IPS-18a (cell line): ENCODE measurements at regions not wholly inside any gene's neighbourhood (a gene's known extent, or its start where the extent isn't known, plus 50 kb on each side); places are given as distances from the start of the nearest gene placed in this dataset.

Experiments used
- H3K27ac ChIP-seq: one replicate; pipeline ENCODE4 v1.5.1; 2013; ENCODE audit warnings: low read length
- H3K27me3 ChIP-seq: one replicate; pipeline ENCODE4 v1.6.1; 2013; ENCODE audit warnings: mild to moderate bottlenecking, low read length; ENCODE audit not compliant: control insufficient read depth, insufficient read depth
- H3K36me3 ChIP-seq: one replicate; pipeline ENCODE4 v1.6.1; 2013; ENCODE audit warnings: low read depth, low read length; ENCODE audit not compliant: control insufficient read depth
- H3K4me1 ChIP-seq: one replicate; pipeline ENCODE4 v1.6.1; 2013; ENCODE audit warnings: low read depth, low read length; ENCODE audit not compliant: control insufficient read depth
- H3K4me3 ChIP-seq: one replicate; pipeline ENCODE4 v1.5.1; 2013; ENCODE audit warnings: low read length
- H3K9ac ChIP-seq: one replicate; pipeline ENCODE4 v1.6.1; 2013; ENCODE audit warnings: mild to moderate bottlenecking, low read length, moderate library complexity
- H3K9me3 ChIP-seq: one replicate; pipeline ENCODE4 v1.6.1; 2013; ENCODE audit warnings: low read depth, low read length; ENCODE audit not compliant: control insufficient read depth

DNA sequence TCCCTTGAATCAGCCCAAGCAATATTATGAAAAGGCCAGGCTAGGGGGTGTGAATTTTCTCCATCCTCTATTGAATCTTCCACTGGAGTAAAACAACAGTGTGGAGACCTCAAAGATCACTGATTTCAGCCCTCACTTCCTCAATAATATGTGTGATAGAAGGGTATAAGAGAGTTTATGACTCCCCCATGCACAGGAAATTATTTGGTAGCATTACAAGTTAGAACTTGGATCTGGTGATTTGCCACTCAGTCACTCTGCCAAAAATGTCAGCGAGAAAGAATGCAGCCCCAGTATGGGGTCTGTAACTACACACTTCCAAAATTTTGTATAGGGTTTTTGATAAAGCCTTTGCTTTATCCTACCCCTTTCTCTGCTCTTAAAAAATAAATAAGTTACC, 81.0 kb upstream of the KCNMB2 start:
- H3K27ac ChIP-seq = no peak overlapping the region
- no peaks in the 10 kb centered on the region for H3K36me3 ChIP-seq

DNA sequence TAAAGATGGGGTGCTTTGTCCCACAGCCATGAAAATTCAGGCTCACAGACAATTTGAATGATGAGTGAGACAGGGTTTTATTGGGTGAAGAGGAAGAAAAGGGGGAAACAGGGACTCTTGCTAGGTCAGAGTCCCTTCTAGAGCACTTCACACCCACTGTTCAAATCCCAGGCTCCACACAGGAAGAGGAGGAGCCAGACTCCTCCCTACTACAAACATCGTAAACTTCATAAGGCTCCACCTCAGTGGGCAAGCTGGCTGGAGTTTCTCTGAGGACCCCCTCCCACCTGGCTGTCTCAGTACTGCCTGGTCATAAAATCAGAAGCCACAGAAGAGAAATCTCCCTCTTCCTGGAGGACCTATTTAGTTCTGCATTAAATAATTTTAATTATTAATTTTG, 80.3 kb upstream of the KCNMB2 start:
- Histone ChIP-seq H3K36me3 (no peaks in the 10 kb centered on the region), H3K4me1 (no peaks in the 10 kb centered on the region)

More for the DNA sequence above, 81.0 kb upstream of the KCNMB2 start:
- H3K4me1 ChIP-seq = no peaks in the 10 kb centered on the region
- no peak overlapping the region for H3K9ac ChIP-seq
- no peak overlapping the region for H3K4me3 ChIP-seq
- no peaks in the 10 kb centered on the region for H3K9me3 ChIP-seq
- no peaks in the 10 kb centered on the region for H3K27me3 ChIP-seq

DNA sequence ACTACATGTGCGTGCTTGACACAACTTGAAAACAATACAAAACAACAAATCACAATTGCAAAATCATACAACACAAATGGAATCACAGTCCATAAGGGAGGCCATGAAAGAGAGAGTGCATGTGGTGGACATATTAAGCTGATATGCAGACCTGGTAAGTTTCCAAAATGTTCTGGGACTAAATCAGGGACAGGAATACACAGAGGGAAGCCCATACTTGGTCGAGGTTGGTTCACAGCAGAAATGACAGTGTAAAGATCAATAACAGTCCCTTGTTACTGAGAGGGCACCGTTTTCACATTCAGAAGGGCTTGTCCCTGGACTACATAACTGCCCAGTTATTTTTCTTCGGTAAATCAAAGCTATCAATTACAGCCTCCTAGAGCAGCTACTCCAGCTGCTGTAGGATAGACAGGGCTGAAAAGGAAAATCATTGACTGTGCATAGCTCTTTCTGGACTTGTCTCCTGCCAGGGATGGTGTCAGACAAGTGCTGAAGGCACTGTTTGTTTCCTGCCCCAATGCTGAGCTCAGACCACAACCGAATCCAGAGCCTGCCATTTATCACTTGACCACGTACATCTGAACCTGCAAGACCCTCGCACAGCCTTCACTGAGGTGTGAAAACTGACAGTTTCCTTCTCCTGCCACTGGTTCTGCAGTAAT, 79.5 kb upstream of the KCNMB2 start:
- no peaks in the 10 kb centered on the region for H3K9me3 ChIP-seq
- no peak overlapping the region for H3K4me3 ChIP-seq
- H3K27me3 ChIP-seq = no peaks in the 10 kb centered on the region
- H3K27ac ChIP-seq = no peak overlapping the region
- H3K4me1 ChIP-seq = no peaks in the 10 kb centered on the region
- H3K36me3 ChIP-seq = no peaks in the 10 kb centered on the region
- no peak overlapping the region for H3K9ac ChIP-seq

More for the DNA sequence above, 80.3 kb upstream of the KCNMB2 start:
- no peak overlapping the region for H3K9ac ChIP-seq
- H3K4me3 ChIP-seq = no peak overlapping the region
- no peak overlapping the region for H3K27ac ChIP-seq
- H3K9me3 ChIP-seq = no peaks in the 10 kb centered on the region
- H3K27me3 ChIP-seq = no peaks in the 10 kb centered on the region

DNA sequence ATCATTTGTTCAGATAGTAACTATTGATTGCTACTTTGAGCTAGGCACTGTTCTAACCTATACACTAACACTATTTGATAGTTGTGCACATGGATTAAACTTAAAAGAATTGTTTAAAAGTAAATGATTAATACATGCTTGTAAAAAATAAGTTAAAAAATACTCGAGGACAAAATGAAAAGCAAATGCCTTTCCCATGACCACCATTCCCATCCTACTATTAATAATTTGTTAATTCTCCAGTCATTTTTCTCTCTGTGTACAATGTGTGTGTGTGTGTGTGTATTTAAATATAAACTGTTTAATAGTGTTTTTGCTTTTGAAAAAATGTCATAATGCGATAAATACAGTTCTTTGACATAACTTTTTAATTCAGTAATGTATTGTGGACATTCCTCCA, 78.7 kb upstream of the KCNMB2 start:
- no peaks in the 10 kb centered on the region for H3K9me3 ChIP-seq
- no peaks in the 10 kb centered on the region for H3K27me3 ChIP-seq
- H3K4me1 ChIP-seq = no peaks in the 10 kb centered on the region
- H3K4me3 ChIP-seq = no peak overlapping the region
- no peak overlapping the region for H3K27ac ChIP-seq
- no peaks in the 10 kb centered on the region for H3K36me3 ChIP-seq
- no peak overlapping the region for H3K9ac ChIP-seq

DNA sequence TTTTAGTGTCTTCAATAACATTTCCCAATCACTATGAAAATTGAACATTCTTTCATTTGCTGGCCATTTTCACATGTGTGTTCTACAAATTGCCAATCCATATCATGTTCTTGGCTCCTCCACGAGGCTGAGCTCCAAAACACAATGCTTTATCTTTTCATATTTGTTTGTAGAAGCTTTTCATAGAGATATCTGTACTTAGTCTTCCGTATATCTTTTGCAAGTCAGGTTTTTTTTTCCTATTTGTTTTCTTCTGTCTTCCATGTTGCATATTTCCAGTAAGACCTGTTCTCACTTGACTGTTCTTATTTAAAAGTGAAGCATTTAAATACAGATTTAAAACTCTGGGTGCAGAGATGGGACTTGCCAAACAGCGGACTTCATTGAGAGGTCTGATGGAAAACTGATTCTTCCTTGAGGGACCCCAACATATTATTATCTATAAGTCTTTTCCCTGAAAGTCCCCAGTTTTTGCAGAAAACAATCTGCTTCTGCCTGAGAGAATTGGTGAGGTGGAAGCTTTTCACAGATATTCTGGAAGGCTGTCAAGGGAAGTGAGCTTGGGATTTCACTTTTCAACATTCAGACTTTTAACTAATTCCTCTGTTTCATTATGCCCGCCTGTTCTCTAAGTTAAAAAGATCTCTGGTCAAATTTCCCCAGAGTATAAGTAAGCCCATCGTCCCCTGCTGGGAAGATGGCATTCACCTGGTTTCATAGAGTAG, 77.8 kb upstream of the KCNMB2 start:
- Histone ChIP-seq H3K36me3 (no peaks in the 10 kb centered on the region), H3K9ac (no peak overlapping the region)

DNA sequence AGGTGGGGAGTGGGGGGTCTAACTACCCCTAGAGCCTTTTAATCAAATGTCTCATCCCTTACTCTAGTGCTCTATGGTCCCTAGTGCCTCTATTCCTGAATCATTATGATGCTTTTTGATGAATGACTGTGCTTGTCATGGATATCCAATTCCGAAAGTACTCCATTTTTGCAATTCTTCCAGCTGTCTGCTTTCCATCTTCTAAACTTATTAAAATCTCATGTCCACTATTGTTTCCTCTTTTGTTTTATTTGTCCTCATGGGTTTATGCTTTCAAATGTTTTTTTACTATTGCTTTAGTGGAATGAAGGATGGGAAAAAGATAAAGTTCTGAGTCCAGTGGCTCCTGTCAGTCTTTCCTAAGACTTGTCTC, 77.2 kb upstream of the KCNMB2 start:
- H3K9ac ChIP-seq = no peak overlapping the region
- no peak overlapping the region for H3K4me3 ChIP-seq
- no peaks in the 10 kb centered on the region for H3K4me1 ChIP-seq
- no peak overlapping the region for H3K27ac ChIP-seq
- H3K36me3 ChIP-seq = no peaks in the 10 kb centered on the region
- H3K27me3 ChIP-seq = no peaks in the 10 kb centered on the region
- no peaks in the 10 kb centered on the region for H3K9me3 ChIP-seq

More for the DNA sequence above, 77.8 kb upstream of the KCNMB2 start:
- H3K4me1 ChIP-seq = no peaks in the 10 kb centered on the region
- no peak overlapping the region for H3K27ac ChIP-seq
- no peaks in the 10 kb centered on the region for H3K9me3 ChIP-seq
- no peaks in the 10 kb centered on the region for H3K27me3 ChIP-seq
- H3K4me3 ChIP-seq = no peak overlapping the region

DNA sequence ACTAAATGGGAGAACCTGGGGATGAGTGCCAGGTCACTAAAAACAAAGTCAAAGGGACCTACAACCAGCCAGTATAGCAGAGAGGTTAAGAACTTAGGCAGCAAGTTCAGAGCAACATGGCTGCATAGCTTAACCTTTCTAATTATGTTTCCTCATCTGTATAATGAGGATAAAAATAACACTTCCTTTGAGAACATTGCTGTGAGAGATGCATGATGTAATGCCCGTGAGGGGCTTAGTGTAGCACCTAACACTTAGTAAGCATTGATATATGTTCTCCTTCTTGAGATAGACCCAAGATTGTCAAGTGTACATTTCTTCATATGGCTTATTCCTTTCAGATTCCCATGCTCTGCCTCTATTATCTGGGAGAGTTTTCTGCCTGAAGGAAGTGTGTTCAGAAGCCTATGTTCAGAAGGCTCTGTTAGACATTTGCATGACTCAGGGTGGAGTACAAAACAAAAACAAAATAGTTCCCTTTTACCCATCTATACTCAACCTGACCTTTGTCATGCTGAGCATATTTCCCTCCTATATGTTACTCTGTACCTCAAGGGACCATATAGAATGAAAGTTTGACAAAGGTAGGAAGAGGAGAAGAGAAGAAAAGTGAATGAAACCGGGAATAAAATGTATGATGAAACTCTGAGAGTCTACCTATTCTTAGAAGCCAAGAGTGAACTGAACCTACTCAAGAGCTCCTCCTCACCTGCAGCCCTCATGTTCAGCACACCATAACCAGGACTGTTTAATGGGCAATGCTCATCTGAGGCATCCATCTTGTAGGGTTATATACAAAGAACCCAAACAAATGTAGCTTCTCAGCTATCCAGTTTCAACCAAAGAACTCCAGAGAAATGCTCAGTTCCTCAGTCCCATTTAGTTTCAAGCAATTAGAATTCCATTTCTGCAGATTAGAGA, 70.7 kb upstream of the KCNMB2 start:
- no peaks in the 10 kb centered on the region for H3K27me3 ChIP-seq
- no peak overlapping the region for H3K4me3 ChIP-seq
- H3K9ac ChIP-seq = no peak overlapping the region
- no peak overlapping the region for H3K27ac ChIP-seq
- no peaks in the 10 kb centered on the region for H3K4me1 ChIP-seq
- H3K36me3 ChIP-seq = no peaks in the 10 kb centered on the region
- H3K9me3 ChIP-seq = no peaks in the 10 kb centered on the region

DNA sequence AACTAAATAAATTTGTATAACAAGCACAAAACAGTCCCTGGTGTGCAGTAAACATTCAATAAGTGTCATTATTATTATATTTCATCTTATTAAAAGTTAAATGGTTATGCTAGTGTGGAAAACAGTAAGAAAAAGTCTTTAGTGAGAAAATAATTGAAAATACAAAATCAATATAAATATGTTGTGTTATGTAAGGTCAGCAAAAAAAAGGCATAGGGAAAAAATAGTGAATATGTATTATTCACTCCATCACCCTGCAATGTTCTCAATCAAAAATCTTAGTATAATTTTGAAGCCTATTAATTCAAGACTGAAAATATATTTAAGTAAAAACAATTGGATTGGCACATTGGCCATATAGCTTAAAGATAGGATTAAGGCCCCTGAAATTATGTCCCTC, 63.3 kb upstream of the KCNMB2 start:
- H3K4me1 ChIP-seq = no peaks in the 10 kb centered on the region
- H3K9me3 ChIP-seq = no peaks in the 10 kb centered on the region
- no peak overlapping the region for H3K27ac ChIP-seq
- H3K36me3 ChIP-seq = no peaks in the 10 kb centered on the region
- H3K4me3 ChIP-seq = no peak overlapping the region
- no peak overlapping the region for H3K9ac ChIP-seq
- H3K27me3 ChIP-seq = no peaks in the 10 kb centered on the region

DNA sequence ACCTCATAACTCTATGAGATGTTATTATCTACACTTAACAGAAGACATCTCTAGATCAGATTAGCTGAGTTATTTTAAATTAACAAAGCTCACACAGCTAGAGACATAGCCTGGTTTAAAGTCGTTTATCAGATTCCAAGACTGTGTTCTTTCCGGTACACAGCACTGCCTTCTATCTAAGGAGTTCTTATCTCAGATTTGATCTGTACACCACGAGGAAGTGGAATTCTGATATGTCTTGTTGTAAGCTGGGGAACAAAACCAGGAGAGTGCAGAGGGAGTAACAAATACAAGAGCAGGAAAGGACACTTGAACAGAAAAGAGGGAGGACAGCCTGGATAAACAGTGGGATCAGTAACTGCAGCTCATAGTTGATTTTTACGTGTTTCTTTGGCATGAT, 61.7 kb upstream of the KCNMB2 start:
- no peaks in the 10 kb centered on the region for H3K36me3 ChIP-seq
- H3K9me3 ChIP-seq = no peaks in the 10 kb centered on the region
- no peak overlapping the region for H3K4me3 ChIP-seq
- H3K27me3 ChIP-seq = no peaks in the 10 kb centered on the region
- H3K4me1 ChIP-seq = no peaks in the 10 kb centered on the region
- no peak overlapping the region for H3K27ac ChIP-seq
- no peak overlapping the region for H3K9ac ChIP-seq

DNA sequence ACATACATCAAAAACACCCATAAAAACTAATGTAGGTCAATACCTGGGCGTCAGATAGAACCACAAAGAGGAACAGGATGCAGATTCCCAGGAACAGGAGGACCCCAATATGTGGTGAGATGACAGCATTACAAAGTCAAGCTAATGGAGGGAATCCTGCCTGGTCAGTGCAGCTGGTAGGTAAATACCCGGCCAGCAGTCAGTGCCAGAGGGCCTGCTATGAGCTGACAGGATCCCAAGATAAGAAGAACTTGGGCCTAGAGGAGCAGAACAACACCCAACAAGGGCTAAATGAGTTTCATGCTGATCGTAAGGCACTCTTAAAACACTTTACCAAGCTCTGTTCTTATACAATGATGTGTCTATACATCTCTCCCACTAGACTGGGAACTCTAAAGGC, 61.2 kb upstream of the KCNMB2 start:
- no peak overlapping the region for H3K27ac ChIP-seq
- no peaks in the 10 kb centered on the region for H3K36me3 ChIP-seq
- no peak overlapping the region for H3K4me3 ChIP-seq
- no peaks in the 10 kb centered on the region for H3K9me3 ChIP-seq
- no peaks in the 10 kb centered on the region for H3K27me3 ChIP-seq
- H3K9ac ChIP-seq = no peak overlapping the region
- no peaks in the 10 kb centered on the region for H3K4me1 ChIP-seq

DNA sequence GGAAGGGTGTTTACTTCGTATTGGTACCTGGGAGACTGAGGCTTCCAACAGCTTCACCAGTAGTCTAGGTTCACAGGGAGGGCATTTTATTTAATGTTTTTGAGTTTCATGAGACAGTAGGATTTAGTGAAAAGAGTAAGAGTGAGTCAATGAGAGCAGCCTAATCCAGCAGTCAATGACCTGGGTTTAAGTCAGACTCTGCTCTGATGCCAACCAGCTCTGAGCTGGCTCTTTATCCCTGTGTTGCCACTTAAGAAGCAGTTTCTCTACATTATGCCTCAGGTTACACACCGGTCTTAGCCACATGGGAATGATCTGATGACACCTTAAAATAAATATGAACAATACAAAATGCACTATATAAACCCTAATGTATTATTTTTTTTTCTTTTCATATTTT, 59.4 kb upstream of the KCNMB2 start:
- Histone ChIP-seq H3K9me3 (no peaks in the 10 kb centered on the region), H3K4me1 (no peaks in the 10 kb centered on the region)

More for the DNA sequence above, 59.4 kb upstream of the KCNMB2 start:
- H3K27me3 ChIP-seq = no peaks in the 10 kb centered on the region
- no peak overlapping the region for H3K9ac ChIP-seq
- H3K27ac ChIP-seq = no peak overlapping the region
- H3K36me3 ChIP-seq = no peaks in the 10 kb centered on the region
- H3K4me3 ChIP-seq = no peak overlapping the region
